ENCODE measurements at regions not wholly inside any gene's neighbourhood (a gene's known extent, or its start where the extent isn't known, plus 50 kb on each side); places are given as distances from the start of the nearest gene placed in this dataset.

GRCh38 chr4:12852338-12853307 lies 631.5 kb downstream of the RAB28 start:
- TF ChIP-seq TCF12 (IDR thresholded peaks at IDR 0.05) (no peak), TCF12 (CRISPR knock-in tag; IDR thresholded peaks at IDR 0.05) (no peak), HMGXB4 (CRISPR knock-in tag; IDR thresholded peaks at IDR 0.05; ENCODE audit: borderline replicate concordance in 1 of 2, low read depth in 1 of 2) (no peak), ZNF263 (CRISPR knock-in tag; IDR thresholded peaks at IDR 0.05) (no peak)

All from HepG2 (cell line).